Stimulated activated CD4-positive, alpha-beta T cell treated with anti-CD3 and anti-CD28 coated beads, Interleukin-1b, Interleukin-23, amount 100 ng/mL, for 24 hours (primary cell): ENCODE measurements at regions not wholly inside any gene's neighbourhood (a gene's known extent, or its start where the extent isn't known, plus 50 kb on each side); places are given as distances from the start of the nearest gene placed in this dataset.

Source experiments
- DNase-seq, 4 experiments: peaks; one replicate each; pipeline ENCODE4 v3.0.0-alpha.2; 2020; ENCODE audit warnings: low read depth in 4 of 4, low spot score in 1 of 4

DNA sequence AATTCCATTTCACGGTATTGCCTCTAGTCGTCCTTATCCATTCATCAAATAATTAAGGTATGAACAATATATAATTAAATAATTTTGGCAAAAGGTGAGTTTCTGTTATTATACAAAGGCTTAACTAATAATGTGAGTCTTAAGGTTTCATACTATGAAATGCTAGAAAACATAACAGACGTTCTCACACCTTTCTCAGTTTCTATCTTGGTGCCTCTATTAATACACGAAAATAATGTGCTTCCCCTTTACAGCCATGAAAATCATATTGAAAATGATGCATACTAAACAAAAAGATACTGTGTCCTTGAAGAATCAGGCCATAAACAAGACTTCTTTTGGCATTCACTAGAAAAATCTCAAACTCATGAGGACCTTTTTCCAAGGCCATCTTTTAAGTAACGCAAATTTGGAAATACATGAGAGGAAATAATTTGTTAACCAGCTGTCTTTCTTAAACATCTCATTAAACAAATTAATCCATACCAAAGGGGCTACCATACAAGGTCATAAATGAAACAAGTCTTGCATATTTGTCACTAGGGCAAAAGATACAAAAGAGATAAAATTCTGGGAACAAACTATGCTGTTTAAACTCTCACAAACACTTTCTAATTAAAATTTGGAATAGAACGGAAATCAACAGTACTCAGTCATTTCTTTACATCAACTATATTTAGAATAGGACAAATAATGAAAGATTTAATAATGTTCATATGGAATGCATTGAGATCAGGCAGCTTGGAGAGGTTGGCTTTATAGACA, 53.9 kb upstream of the CAV2 start:
- DNase-seq: no peak

DNA sequence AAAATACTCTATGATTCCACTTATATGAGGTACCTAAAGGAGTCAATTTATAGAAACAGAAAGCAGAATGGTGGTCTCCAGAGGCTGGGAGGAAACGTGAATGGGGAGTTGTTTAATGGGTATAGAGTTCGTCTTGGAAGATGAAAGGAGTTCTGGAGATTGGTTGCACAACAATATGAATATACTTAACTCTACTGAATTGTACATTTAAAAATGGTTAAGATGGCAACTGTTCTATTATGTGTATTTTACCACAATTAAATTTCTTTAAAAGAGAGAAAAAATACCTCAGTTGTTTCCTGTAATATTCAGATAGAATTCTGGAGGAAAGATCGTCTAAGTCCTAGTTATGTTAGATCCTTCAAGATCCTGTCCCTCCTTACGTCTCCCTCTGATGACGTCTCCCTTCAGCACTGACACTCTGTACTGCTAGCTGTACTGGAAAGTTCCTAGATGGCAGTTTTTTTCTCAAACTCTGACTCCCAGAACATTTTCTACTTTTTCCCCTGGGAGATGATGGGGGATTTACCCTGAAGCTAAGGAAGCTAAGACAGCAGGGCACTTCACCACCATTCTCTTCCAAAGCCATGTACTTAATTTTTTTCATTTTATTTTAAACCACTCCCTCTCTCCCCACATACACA, 53.2 kb upstream of the CAV2 start:
- no peak for DNase-seq

GRCh38 chr7:116447436-116447835, 52.1 kb upstream of the CAV2 start:
- no peak for DNase-seq

GRCh38 chr7:116447966-116448839, 51.3 kb upstream of the CAV2 start:
- DNase-seq: no peak

GRCh38 chr7:116449441-116449840, 50.1 kb upstream of the CAV2 start:
- DNase-seq: no peak
